Retina (tissue), 1 donor: ENCODE measurements at regions not wholly inside any gene's neighbourhood (a gene's known extent, or its start where the extent isn't known, plus 50 kb on each side); places are given as distances from the start of the nearest gene placed in this dataset.
"Not testable (repeated sequence)": the region's sequence is repeated elsewhere in the genome, so short reads cannot be mapped to it uniquely, and the experiment has no call there.

Source experiments
- DNase-seq: peaks from one replicate; pipeline ENCODE4 v3.0.0-alpha.2; 2016

GRCh38 chr10:46810222-46810621, 101.0 kb upstream of the PTPN20 start:
- DNase-seq, result not testable (repeated sequence)

- DNase-seq, result not testable (repeated sequence)
Measured at GRCh38 chr10:46816126-46816525, 95.1 kb upstream of the PTPN20 start.

GRCh38 chr10:46840393-46841050, 70.7 kb upstream of the PTPN20 start:
- DNase-seq, result not testable (repeated sequence)

- DNase-seq, result not testable (repeated sequence)
Measured at GRCh38 chr10:46841051-46841593, 70.1 kb upstream of the PTPN20 start.

GRCh38 chr10:46845194-46845593, 66.0 kb upstream of the PTPN20 start:
- not testable (repeated sequence) for DNase-seq

GRCh38 chr10:46845640-46846039, 65.6 kb upstream of the PTPN20 start:
- not testable (repeated sequence) for DNase-seq

GRCh38 chr10:46860753-46861152, 50.5 kb upstream of the PTPN20 start:
- DNase-seq, result not testable (repeated sequence)
